HUES6 (cell line): ENCODE measurements at regions not wholly inside any gene's neighbourhood (a gene's known extent, or its start where the extent isn't known, plus 50 kb on each side); places are given as distances from the start of the nearest gene placed in this dataset.
"Not testable (repeated sequence)": the region's sequence is repeated elsewhere in the genome, so short reads cannot be mapped to it uniquely, and the experiment has no call there.

Experiments
- H3K27ac ChIP-seq: 2 replicates; pipeline ENCODE4 v1.7.0; 2013; ENCODE audit warnings: low read depth, mild to moderate bottlenecking, low read length, inconsistent platforms
- H3K27me3 ChIP-seq: 2 replicates; pipeline ENCODE4 v1.6.1; 2013; ENCODE audit warnings: low read length; ENCODE audit not compliant: control insufficient read depth, insufficient read depth
- H3K36me3 ChIP-seq: 2 replicates; pipeline ENCODE4 v1.6.1; 2013; ENCODE audit warnings: low read length; ENCODE audit not compliant: control insufficient read depth, insufficient read depth
- H3K4me1 ChIP-seq: 2 replicates; pipeline ENCODE4 v1.6.1; 2013; ENCODE audit warnings: low read length; ENCODE audit not compliant: control insufficient read depth, insufficient read depth
- H3K4me3 ChIP-seq: 2 replicates; pipeline ENCODE4 v1.5.1; 2013; ENCODE audit warnings: low read depth, low read length
- H3K9ac ChIP-seq: one replicate; pipeline ENCODE4 v1.6.1; 2013; ENCODE audit warnings: mild to moderate bottlenecking, low read length
- H3K9me3 ChIP-seq: 2 replicates; pipeline ENCODE4 v1.6.1; 2013; ENCODE audit warnings: low read depth, low read length; ENCODE audit not compliant: control insufficient read depth, insufficient read depth

GRCh38 chr17:34032305-34032704 lies 222.8 kb upstream of the CCL2 start:
- H3K27me3 ChIP-seq, H3K9me3 ChIP-seq, H3K4me3 ChIP-seq, H3K9ac ChIP-seq, H3K27ac ChIP-seq, H3K36me3 ChIP-seq, H3K4me1 ChIP-seq: not testable (repeated sequence)

GRCh38 chr17:34038786-34039185 lies 216.3 kb upstream of the CCL2 start:
- H3K9me3 ChIP-seq, H3K36me3 ChIP-seq, H3K4me3 ChIP-seq: not testable (repeated sequence)

GRCh38 chr17:34039213-34039612 lies 215.9 kb upstream of the CCL2 start:
- not testable (repeated sequence) for H3K27ac ChIP-seq, H3K9me3 ChIP-seq, H3K9ac ChIP-seq, H3K4me1 ChIP-seq, H3K4me3 ChIP-seq, H3K36me3 ChIP-seq, H3K27me3 ChIP-seq

More at GRCh38 chr17:34038786-34039185, 216.3 kb upstream of the CCL2 start:
- not testable (repeated sequence) for H3K27me3 ChIP-seq, H3K9ac ChIP-seq, H3K27ac ChIP-seq, H3K4me1 ChIP-seq

- H3K36me3 ChIP-seq, H3K4me1 ChIP-seq, H3K9me3 ChIP-seq, H3K4me3 ChIP-seq, H3K9ac ChIP-seq, H3K27me3 ChIP-seq, H3K27ac ChIP-seq: not testable (repeated sequence)
These were observed 215.1 kb upstream of the CCL2 start for GRCh38 chr17:34039759-34040555.

- H3K27me3 ChIP-seq, result peaks cover 6% of the 10 kb centered on the region; the same call in 1 of the 2 replicates
- no peaks in the 10 kb centered on the region for H3K4me1 ChIP-seq
- H3K27ac ChIP-seq, result no peak overlapping the region
- H3K4me3 ChIP-seq, result no peak overlapping the region
- no peaks in the 10 kb centered on the region for H3K36me3 ChIP-seq
- no peak overlapping the region for H3K9ac ChIP-seq
- 0 out of 2 replicates have a peak, but pooled peaks cover 7% of the 10 kb centered on the region for H3K9me3 ChIP-seq
These were observed 209.1 kb upstream of the CCL2 start for GRCh38 chr17:34045990-34046389.

GRCh38 chr17:34051046-34051445 lies 204.0 kb upstream of the CCL2 start:
- peaks cover 14% of the 10 kb centered on the region for H3K27me3 ChIP-seq
- no peak overlapping the region for H3K27ac ChIP-seq
- no peaks in the 10 kb centered on the region for H3K4me1 ChIP-seq
- no peaks in the 10 kb centered on the region for H3K36me3 ChIP-seq
- H3K4me3 ChIP-seq, result no peak overlapping the region
- H3K9ac ChIP-seq, result no peak overlapping the region
- H3K9me3 ChIP-seq, result 0 out of 2 replicates have a peak, but pooled peaks cover 2% of the 10 kb centered on the region

- Histone ChIP-seq H3K9me3 (0 out of 2 replicates have a peak, but pooled peaks cover 4% of the 10 kb centered on the region), H3K4me1 (no peaks in the 10 kb centered on the region), H3K36me3 (no peaks in the 10 kb centered on the region), H3K27me3 (peaks cover 12% of the 10 kb centered on the region), H3K27ac (no peak overlapping the region), H3K4me3 (no peak overlapping the region), H3K9ac (no peak overlapping the region)
These were observed 200.6 kb upstream of the CCL2 start for GRCh38 chr17:34054495-34054894.

- no peaks in the 10 kb centered on the region for H3K4me1 ChIP-seq
- H3K27ac ChIP-seq, result no peak overlapping the region
- no peak overlapping the region for H3K4me3 ChIP-seq
- H3K36me3 ChIP-seq, result no peaks in the 10 kb centered on the region
- 0 out of 2 replicates have a peak, but pooled peaks cover 8% of the 10 kb centered on the region for H3K9me3 ChIP-seq
- H3K27me3 ChIP-seq, result peaks cover 9% of the 10 kb centered on the region
- H3K9ac ChIP-seq, result no peak overlapping the region
These were observed 199.5 kb upstream of the CCL2 start for GRCh38 chr17:34055606-34056005.

GRCh38 chr17:34059423-34060220 lies 195.5 kb upstream of the CCL2 start:
- no peaks in the 10 kb centered on the region for H3K4me1 ChIP-seq
- H3K9me3 ChIP-seq, result 0 out of 2 replicates have a peak, but pooled peaks cover 8% of the 10 kb centered on the region
- H3K4me3 ChIP-seq, result no peak overlapping the region

GRCh38 chr17:34066528-34066927 lies 188.6 kb upstream of the CCL2 start:
- no peak overlapping the region for H3K27ac ChIP-seq
- no peaks in the 10 kb centered on the region for H3K9me3 ChIP-seq
- H3K4me3 ChIP-seq, result no peak overlapping the region
- no peaks in the 10 kb centered on the region for H3K4me1 ChIP-seq
- H3K36me3 ChIP-seq, result no peaks in the 10 kb centered on the region
- no peaks in the 10 kb centered on the region for H3K27me3 ChIP-seq
- no peak overlapping the region for H3K9ac ChIP-seq

More at GRCh38 chr17:34059423-34060220, 195.5 kb upstream of the CCL2 start:
- Histone ChIP-seq H3K27ac (no peak overlapping the region), H3K9ac (no peak overlapping the region), H3K27me3 (no peaks in the 10 kb centered on the region; the same call in 1 of the 2 replicates), H3K36me3 (no peaks in the 10 kb centered on the region)

GRCh38 chr17:34067011-34067410 lies 188.1 kb upstream of the CCL2 start:
- no peaks in the 10 kb centered on the region for H3K36me3 ChIP-seq
- H3K27ac ChIP-seq, result no peak overlapping the region
- H3K4me1 ChIP-seq, result no peaks in the 10 kb centered on the region
- H3K9ac ChIP-seq, result no peak overlapping the region
- H3K27me3 ChIP-seq, result no peaks in the 10 kb centered on the region
- no peak overlapping the region for H3K4me3 ChIP-seq
- H3K9me3 ChIP-seq, result no peaks in the 10 kb centered on the region
